ENCODE measurements at regions not wholly inside any gene's neighbourhood (a gene's known extent, or its start where the extent isn't known, plus 50 kb on each side); places are given as distances from the start of the nearest gene placed in this dataset.

DNA sequence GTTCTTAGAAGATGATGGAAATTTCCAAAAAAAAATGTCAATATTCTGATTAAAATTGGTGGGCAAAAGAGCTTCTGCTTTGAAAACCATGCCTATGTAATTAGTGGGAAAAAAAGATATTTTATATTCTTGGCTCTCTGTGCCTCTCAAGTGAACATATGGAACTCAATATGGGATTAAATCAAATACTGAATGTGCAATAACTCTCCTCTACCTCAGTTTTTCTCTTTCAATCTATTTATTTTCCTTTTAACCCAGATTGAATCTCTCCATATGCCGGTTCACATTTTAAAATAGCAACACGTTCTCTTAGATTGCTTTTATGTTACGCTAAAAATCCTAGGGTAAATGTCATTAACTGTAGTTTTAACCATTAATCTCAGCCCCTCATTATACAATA, 224.2 kb upstream of the PABPC4L start:
- intact Hi-C loops (cut with micrococcal nuclease): no loop called here
- TF ChIP-seq, protein P1, sequence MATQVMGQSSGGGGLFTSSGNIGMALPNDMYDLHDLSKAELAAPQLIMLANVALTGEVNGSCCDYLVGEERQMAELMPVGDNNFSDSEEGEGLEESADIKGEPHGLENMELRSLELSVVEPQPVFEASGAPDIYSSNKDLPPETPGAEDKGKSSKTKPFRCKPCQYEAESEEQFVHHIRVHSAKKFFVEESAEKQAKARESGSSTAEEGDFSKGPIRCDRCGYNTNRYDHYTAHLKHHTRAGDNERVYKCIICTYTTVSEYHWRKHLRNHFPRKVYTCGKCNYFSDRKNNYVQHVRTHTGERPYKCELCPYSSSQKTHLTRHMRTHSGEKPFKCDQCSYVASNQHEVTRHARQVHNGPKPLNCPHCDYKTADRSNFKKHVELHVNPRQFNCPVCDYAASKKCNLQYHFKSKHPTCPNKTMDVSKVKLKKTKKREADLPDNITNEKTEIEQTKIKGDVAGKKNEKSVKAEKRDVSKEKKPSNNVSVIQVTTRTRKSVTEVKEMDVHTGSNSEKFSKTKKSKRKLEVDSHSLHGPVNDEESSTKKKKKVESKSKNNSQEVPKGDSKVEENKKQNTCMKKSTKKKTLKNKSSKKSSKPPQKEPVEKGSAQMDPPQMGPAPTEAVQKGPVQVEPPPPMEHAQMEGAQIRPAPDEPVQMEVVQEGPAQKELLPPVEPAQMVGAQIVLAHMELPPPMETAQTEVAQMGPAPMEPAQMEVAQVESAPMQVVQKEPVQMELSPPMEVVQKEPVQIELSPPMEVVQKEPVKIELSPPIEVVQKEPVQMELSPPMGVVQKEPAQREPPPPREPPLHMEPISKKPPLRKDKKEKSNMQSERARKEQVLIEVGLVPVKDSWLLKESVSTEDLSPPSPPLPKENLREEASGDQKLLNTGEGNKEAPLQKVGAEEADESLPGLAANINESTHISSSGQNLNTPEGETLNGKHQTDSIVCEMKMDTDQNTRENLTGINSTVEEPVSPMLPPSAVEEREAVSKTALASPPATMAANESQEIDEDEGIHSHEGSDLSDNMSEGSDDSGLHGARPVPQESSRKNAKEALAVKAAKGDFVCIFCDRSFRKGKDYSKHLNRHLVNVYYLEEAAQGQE (IDR thresholded peaks at IDR 0.05; ENCODE audit: low read depth): no peak
- no peak for TF ChIP-seq CBX3 (IDR thresholded peaks at IDR 0.05; ENCODE audit: low read depth)
- no peak for TF ChIP-seq EGR1 (IDR thresholded peaks at IDR 0.05; ENCODE audit: low read depth)
- TF ChIP-seq ZFX (IDR thresholded peaks at IDR 0.05): no peak
- TF ChIP-seq POLR2A (IDR thresholded peaks at IDR 0.05; ENCODE audit: borderline replicate concordance, extremely low read depth, insufficient read depth, insufficient read length): no peak
- no peak for TF ChIP-seq POLR2AphosphoS5 (IDR thresholded peaks at IDR 0.05; ENCODE audit: low read depth, low read length)
- TF ChIP-seq SP1 (IDR thresholded peaks at IDR 0.05; ENCODE audit: low read depth): no peak
- TF ChIP-seq SIN3A (IDR thresholded peaks at IDR 0.05; ENCODE audit: low read depth): no peak
- TF ChIP-seq, protein P2, sequence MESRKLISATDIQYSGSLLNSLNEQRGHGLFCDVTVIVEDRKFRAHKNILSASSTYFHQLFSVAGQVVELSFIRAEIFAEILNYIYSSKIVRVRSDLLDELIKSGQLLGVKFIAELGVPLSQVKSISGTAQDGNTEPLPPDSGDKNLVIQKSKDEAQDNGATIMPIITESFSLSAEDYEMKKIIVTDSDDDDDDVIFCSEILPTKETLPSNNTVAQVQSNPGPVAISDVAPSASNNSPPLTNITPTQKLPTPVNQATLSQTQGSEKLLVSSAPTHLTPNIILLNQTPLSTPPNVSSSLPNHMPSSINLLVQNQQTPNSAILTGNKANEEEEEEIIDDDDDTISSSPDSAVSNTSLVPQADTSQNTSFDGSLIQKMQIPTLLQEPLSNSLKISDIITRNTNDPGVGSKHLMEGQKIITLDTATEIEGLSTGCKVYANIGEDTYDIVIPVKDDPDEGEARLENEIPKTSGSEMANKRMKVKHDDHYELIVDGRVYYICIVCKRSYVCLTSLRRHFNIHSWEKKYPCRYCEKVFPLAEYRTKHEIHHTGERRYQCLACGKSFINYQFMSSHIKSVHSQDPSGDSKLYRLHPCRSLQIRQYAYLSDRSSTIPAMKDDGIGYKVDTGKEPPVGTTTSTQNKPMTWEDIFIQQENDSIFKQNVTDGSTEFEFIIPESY (IDR thresholded peaks at IDR 0.05; ENCODE audit: extremely low read depth, insufficient replicate concordance, low read length): no peak
- no peak for TF ChIP-seq FOSL1 (IDR thresholded peaks at IDR 0.05; ENCODE audit: low read depth)
- no peak for TF ChIP-seq RAD21 (IDR thresholded peaks at IDR 0.05; ENCODE audit: low read depth)
- Histone ChIP-seq H3K9ac (ENCODE audit: low read length) (no peak overlapping the region), H3K27me3 (ENCODE audit: insufficient read depth, low read length) (no peaks in the 10 kb centered on the region), H3K36me3 (ENCODE audit: control insufficient read depth in 1 of 2, insufficient read depth in 2 of 2, low read length in 2 of 2) (no peaks in the 10 kb centered on the region), H2AFZ (ENCODE audit: low read depth, low read length, poor library complexity, severe bottlenecking) (no peak overlapping the region), H4K20me1 (ENCODE audit: insufficient read depth) (no peaks in the 10 kb centered on the region), H3K27ac (ENCODE audit: low read depth, low read length) (no peak overlapping the region), H3K9me2 (ENCODE audit: insufficient read depth) (no peaks in the 10 kb centered on the region), H3K4me2 (ENCODE audit: low read length) (no peak overlapping the region), H3K79me2 (ENCODE audit: insufficient read depth, low read length) (no peaks in the 10 kb centered on the region), H3K4me1 (ENCODE audit: control insufficient read depth in 1 of 2, insufficient read depth in 2 of 2, low read length in 2 of 2) (no peaks in the 10 kb centered on the region), H3K9me3 (ENCODE audit: control insufficient read depth in 1 of 2, insufficient read depth in 1 of 2, low read depth in 1 of 2, low read length in 2 of 2) (no peaks in the 10 kb centered on the region), H3K4me3 (replicated peaks in 1 of 2; ENCODE audit: low read depth in 1 of 2, low read length in 2 of 2) (no peak overlapping the region)
- BruUV-seq (replicated peaks): no TSS peak
- POLR2A ChIA-PET: no interaction called here
- RAD21 ChIA-PET (ENCODE audit: low non-redundant PET in 1 of 2, low total read pairs in 2 of 2, uncharacterized antibody in 2 of 2, unreplicated experiment in 2 of 2): no interaction called here
- no peak for ATAC-seq
- no peak for DNase-seq (ENCODE audit: low read depth, low spot score)
- CTCF ChIA-PET: no interaction called here

All from HCT116 (cell line).